ENCODE measurements at regions not wholly inside any gene's neighbourhood (a gene's known extent, or its start where the extent isn't known, plus 50 kb on each side); places are given as distances from the start of the nearest gene placed in this dataset.

DNA sequence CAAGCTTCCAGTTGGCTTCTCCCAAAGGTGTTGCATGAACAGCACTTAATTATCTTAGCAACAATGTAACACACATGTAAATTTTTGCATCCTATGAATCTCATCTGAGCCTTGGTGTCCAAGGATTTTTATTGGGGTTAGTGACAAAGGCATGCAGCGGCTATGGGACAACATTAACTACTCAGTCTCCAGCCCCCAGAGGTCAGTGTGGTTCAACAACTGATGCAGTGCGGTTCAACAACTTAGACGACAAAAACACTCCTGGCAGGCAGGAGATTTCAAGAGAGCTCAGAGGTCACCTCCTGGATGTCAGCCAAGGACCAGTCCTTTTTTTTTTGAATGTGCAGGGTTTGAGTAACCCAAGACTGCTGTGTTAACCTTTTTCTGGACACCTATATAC, 77.5 kb upstream of the HMCN1 start:
- no peaks in the 10 kb centered on the region for H3K36me3 Mint-ChIP-seq (ENCODE audit: low read depth)
- no peak overlapping the region for H3K27ac Mint-ChIP-seq
- no peak for TF ChIP-seq CTCF (IDR thresholded peaks at IDR 0.05)
- H3K4me1 Mint-ChIP-seq, result no peaks in the 10 kb centered on the region
- no peaks in the 10 kb centered on the region for H3K27me3 Mint-ChIP-seq (ENCODE audit: low read depth, poor library complexity)
- no peak for DNase-seq
- H3K4me3 Mint-ChIP-seq, result no peak overlapping the region
- H3K9me3 Mint-ChIP-seq, result no peaks in the 10 kb centered on the region

DNA sequence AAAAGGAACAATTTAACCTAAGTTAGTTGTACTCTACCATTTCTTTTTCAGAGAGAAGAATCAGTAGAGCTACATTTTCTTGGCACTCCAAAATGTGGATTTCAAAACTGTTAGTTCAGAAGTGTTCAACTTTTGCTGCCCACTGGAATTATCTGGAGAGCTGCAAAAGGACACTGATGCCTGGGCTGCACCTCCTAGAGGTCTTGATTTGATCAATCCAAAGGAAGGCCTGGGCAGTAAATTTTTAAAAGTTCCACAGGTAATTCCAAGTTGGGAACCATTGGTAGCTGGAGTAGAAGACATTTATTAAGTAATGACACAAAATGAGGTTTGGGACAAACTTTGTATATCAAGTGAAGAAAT, 79.3 kb upstream of the HMCN1 start:
- no peak for DNase-seq
- Mint-ChIP-seq H3K9me3 (no peaks in the 10 kb centered on the region), H3K4me1 (no peaks in the 10 kb centered on the region), H3K36me3 (ENCODE audit: low read depth) (no peaks in the 10 kb centered on the region), H3K27ac (no peak overlapping the region), H3K27me3 (ENCODE audit: low read depth, poor library complexity) (no peaks in the 10 kb centered on the region), H3K4me3 (no peak overlapping the region)
- no peak for TF ChIP-seq CTCF (IDR thresholded peaks at IDR 0.05)

- Mint-ChIP-seq H3K4me1 (no peaks in the 10 kb centered on the region), H3K27me3 (ENCODE audit: low read depth, poor library complexity) (no peaks in the 10 kb centered on the region), H3K4me3 (no peak overlapping the region), H3K36me3 (ENCODE audit: low read depth) (peaks cover 5% of the 10 kb centered on the region), H3K27ac (no peak overlapping the region), H3K9me3 (peaks cover 5% of the 10 kb centered on the region)
- no peak for DNase-seq
- TF ChIP-seq CTCF (IDR thresholded peaks at IDR 0.05), result no peak
Measured at GRCh38 chr1:185654199-185654951, 79.8 kb upstream of the HMCN1 start.

DNA sequence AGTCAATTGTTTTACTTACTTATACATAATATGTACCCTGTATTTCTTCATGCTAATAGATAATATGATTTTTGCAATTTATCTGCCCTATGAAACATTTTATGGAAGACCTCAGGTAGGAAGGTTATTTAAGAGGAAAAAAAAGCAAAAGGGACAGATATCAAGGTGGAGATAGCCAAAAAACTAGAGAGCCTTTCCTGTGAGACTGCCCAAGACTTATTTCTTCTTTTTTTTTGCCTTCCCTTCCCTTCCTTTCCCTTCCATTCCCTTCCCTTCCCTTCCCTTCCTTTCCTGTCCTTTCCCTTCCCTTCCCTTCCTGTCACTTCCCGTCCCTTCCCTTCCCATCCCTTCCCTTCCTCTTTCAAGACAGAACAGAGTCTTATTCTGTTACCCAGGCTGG, 80.6 kb upstream of the HMCN1 start:
- no peak overlapping the region for H3K27ac Mint-ChIP-seq
- no peaks in the 10 kb centered on the region for H3K4me1 Mint-ChIP-seq
- no peak for DNase-seq
- H3K27me3 Mint-ChIP-seq (ENCODE audit: low read depth, poor library complexity), result no peaks in the 10 kb centered on the region
- H3K9me3 Mint-ChIP-seq, result peaks cover 9% of the 10 kb centered on the region
- no peak overlapping the region for H3K4me3 Mint-ChIP-seq
- no peak for TF ChIP-seq CTCF (IDR thresholded peaks at IDR 0.05)
- peaks cover 5% of the 10 kb centered on the region for H3K36me3 Mint-ChIP-seq (ENCODE audit: low read depth)

DNA sequence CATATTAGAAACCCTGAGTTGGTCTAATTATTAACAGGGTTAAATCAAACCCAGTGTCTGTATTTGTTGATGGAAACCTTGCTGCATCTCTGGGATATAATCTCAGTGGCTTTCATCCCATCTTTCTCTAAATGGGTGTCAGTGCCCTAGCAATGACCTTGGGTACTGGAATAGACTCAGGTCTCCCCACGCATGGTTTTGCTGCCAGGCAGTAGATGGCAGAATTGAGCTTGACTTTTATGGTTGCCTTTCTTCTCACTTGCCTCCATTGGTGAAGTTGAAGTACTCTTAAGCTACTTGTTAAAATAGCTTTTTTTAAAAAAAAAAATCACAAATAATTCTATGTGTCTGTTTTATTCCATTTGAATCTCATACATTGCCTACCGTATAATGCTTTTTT, 81.8 kb upstream of the HMCN1 start:
- H3K4me3 Mint-ChIP-seq, result no peak overlapping the region
- H3K27me3 Mint-ChIP-seq (ENCODE audit: low read depth, poor library complexity), result no peaks in the 10 kb centered on the region
- no peak for DNase-seq
- H3K36me3 Mint-ChIP-seq (ENCODE audit: low read depth), result peaks cover 9% of the 10 kb centered on the region
- peaks cover 9% of the 10 kb centered on the region for H3K4me1 Mint-ChIP-seq
- no peak overlapping the region for H3K27ac Mint-ChIP-seq
- TF ChIP-seq CTCF (IDR thresholded peaks at IDR 0.05), result no peak
- H3K9me3 Mint-ChIP-seq, result peaks cover 17% of the 10 kb centered on the region

GRCh38 chr1:185650602-185651230, 83.5 kb upstream of the HMCN1 start:
- Mint-ChIP-seq H3K36me3 (ENCODE audit: low read depth) (peaks cover 9% of the 10 kb centered on the region), H3K27ac (no peak overlapping the region), H3K4me3 (no peak overlapping the region), H3K4me1 (peaks cover 25% of the 10 kb centered on the region), H3K9me3 (peaks cover 17% of the 10 kb centered on the region), H3K27me3 (ENCODE audit: low read depth, poor library complexity) (no peaks in the 10 kb centered on the region)
- TF ChIP-seq CTCF (IDR thresholded peaks at IDR 0.05), result no peak
- DNase-seq, result no peak
